ENCODE measurements at regions not wholly inside any gene's neighbourhood (a gene's known extent, or its start where the extent isn't known, plus 50 kb on each side); places are given as distances from the start of the nearest gene placed in this dataset.
A peak's percentile ranks its signal among the peaks of the same experiment; 100 is the strongest.

DNA sequence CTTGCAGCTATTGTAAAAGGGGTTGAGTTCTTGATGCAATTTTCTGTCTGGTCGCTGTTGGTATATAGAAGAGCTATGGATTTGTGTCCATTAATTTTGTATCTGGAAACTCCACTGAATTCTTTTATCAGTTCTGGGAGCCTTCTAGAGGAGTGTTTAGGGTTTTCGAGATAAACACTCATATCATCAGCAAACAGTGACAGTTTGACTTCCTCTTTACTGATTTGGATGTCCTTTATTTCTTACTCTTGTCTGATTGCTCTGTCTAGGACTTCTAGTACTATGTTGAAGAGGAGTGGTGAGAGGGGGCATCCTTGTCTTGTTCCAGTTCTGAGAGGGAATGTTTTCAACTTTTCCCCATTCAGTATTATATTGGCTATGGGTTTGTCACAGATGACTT, 120.8 kb upstream of the SSTR4 start (continued):
- TF ChIP-seq SOX6 (IDR thresholded peaks at IDR 0.05) (peak; percentile 67), HOXB6 (CRISPR knock-in tag; IDR thresholded peaks at IDR 0.05; ENCODE audit: borderline replicate concordance) (no peak), ZNF316 (IDR thresholded peaks at IDR 0.05) (no peak), GATAD2B (IDR thresholded peaks at IDR 0.05; ENCODE audit: borderline replicate concordance) (peak; percentile 54; the same call in 1 of the 2 replicates), XRCC4 (IDR thresholded peaks at IDR 0.05; ENCODE audit: extremely low read depth, insufficient read depth, insufficient read length) (no peak), FOXM1 (IDR thresholded peaks at IDR 0.05; ENCODE audit: low read depth) (peak; percentile 80), FOXM1 (CRISPR knock-in tag; IDR thresholded peaks at IDR 0.05; ENCODE audit: low read depth) (no peak), ADNP (tag; IDR thresholded peaks at IDR 0.05) (no peak; the same call in none of the 2 replicates), TAL1 (IDR thresholded peaks at IDR 0.05) (peak; percentile 90), XRCC3 (IDR thresholded peaks at IDR 0.05) (no peak), IRF2 (CRISPR knock-in tag; IDR thresholded peaks at IDR 0.05) (no peak), FOSL1 (tag; conservative IDR thresholded peaks at IDR 0.05) (peak; percentile 48)
- TF ChIP-seq, protein P1, sequence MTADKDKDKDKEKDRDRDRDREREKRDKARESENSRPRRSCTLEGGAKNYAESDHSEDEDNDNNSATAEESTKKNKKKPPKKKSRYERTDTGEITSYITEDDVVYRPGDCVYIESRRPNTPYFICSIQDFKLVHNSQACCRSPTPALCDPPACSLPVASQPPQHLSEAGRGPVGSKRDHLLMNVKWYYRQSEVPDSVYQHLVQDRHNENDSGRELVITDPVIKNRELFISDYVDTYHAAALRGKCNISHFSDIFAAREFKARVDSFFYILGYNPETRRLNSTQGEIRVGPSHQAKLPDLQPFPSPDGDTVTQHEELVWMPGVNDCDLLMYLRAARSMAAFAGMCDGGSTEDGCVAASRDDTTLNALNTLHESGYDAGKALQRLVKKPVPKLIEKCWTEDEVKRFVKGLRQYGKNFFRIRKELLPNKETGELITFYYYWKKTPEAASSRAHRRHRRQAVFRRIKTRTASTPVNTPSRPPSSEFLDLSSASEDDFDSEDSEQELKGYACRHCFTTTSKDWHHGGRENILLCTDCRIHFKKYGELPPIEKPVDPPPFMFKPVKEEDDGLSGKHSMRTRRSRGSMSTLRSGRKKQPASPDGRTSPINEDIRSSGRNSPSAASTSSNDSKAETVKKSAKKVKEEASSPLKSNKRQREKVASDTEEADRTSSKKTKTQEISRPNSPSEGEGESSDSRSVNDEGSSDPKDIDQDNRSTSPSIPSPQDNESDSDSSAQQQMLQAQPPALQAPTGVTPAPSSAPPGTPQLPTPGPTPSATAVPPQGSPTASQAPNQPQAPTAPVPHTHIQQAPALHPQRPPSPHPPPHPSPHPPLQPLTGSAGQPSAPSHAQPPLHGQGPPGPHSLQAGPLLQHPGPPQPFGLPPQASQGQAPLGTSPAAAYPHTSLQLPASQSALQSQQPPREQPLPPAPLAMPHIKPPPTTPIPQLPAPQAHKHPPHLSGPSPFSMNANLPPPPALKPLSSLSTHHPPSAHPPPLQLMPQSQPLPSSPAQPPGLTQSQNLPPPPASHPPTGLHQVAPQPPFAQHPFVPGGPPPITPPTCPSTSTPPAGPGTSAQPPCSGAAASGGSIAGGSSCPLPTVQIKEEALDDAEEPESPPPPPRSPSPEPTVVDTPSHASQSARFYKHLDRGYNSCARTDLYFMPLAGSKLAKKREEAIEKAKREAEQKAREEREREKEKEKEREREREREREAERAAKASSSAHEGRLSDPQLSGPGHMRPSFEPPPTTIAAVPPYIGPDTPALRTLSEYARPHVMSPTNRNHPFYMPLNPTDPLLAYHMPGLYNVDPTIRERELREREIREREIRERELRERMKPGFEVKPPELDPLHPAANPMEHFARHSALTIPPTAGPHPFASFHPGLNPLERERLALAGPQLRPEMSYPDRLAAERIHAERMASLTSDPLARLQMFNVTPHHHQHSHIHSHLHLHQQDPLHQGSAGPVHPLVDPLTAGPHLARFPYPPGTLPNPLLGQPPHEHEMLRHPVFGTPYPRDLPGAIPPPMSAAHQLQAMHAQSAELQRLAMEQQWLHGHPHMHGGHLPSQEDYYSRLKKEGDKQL (CRISPR knock-in tag; IDR thresholded peaks at IDR 0.05; ENCODE audit: borderline replicate concordance): no peak
- TF ChIP-seq, protein P2, sequence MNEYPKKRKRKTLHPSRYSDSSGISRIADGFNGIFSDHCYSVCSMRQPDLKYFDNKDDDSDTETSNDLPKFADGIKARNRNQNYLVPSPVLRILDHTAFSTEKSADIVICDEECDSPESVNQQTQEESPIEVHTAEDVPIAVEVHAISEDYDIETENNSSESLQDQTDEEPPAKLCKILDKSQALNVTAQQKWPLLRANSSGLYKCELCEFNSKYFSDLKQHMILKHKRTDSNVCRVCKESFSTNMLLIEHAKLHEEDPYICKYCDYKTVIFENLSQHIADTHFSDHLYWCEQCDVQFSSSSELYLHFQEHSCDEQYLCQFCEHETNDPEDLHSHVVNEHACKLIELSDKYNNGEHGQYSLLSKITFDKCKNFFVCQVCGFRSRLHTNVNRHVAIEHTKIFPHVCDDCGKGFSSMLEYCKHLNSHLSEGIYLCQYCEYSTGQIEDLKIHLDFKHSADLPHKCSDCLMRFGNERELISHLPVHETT (CRISPR knock-in tag; conservative IDR thresholded peaks at IDR 0.05 in 1 of 2, IDR thresholded peaks at IDR 0.05 in 1 of 2): peak in 1 of 2 experiments; percentile 44; a peak in 1 of 4 replicates
- TF ChIP-seq, protein P3, sequence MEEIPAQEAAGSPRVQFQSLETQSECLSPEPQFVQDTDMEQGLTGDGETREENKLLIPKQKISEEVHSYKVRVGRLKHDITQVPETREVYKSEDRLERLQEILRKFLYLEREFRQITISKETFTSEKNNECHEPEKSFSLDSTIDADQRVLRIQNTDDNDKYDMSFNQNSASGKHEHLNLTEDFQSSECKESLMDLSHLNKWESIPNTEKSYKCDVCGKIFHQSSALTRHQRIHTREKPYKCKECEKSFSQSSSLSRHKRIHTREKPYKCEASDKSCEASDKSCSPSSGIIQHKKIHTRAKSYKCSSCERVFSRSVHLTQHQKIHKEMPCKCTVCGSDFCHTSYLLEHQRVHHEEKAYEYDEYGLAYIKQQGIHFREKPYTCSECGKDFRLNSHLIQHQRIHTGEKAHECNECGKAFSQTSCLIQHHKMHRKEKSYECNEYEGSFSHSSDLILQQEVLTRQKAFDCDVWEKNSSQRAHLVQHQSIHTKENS (CRISPR knock-in tag; IDR thresholded peaks at IDR 0.05): no peak
- TF ChIP-seq, protein P4, sequence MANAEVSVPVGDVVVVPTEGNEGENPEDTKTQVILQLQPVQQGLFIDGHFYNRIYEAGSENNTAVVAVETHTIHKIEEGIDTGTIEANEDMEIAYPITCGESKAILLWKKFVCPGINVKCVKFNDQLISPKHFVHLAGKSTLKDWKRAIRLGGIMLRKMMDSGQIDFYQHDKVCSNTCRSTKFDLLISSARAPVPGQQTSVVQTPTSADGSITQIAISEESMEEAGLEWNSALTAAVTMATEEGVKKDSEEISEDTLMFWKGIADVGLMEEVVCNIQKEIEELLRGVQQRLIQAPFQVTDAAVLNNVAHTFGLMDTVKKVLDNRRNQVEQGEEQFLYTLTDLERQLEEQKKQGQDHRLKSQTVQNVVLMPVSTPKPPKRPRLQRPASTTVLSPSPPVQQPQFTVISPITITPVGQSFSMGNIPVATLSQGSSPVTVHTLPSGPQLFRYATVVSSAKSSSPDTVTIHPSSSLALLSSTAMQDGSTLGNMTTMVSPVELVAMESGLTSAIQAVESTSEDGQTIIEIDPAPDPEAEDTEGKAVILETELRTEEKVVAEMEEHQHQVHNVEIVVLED (CRISPR knock-in tag; IDR thresholded peaks at IDR 0.05): peak; percentile 23; the same call in 1 of the 2 replicates

Measured in K562 (cell line).